COLO829 (cell line): ENCODE measurements at regions not wholly inside any gene's neighbourhood (a gene's known extent, or its start where the extent isn't known, plus 50 kb on each side); places are given as distances from the start of the nearest gene placed in this dataset.
"Not testable (repeated sequence)": the region's sequence is repeated elsewhere in the genome, so short reads cannot be mapped to it uniquely, and the experiment has no call there.

Experiments
- DNase-seq: peaks from one replicate; pipeline ENCODE4 v3.0.0; 2012; ENCODE audit warnings: low spot score

- no peak for DNase-seq
Observed at GRCh38 chr3:67947808-67948508, 293.5 kb upstream of the SUCLG2 start.

GRCh38 chr3:67946436-67946835, 292.0 kb upstream of the SUCLG2 start:
- DNase-seq: no peak

GRCh38 chr3:67943546-67943945, 289.1 kb upstream of the SUCLG2 start:
- no peak for DNase-seq

GRCh38 chr3:67941433-67942030, 287.1 kb upstream of the SUCLG2 start:
- DNase-seq: no peak

GRCh38 chr3:67940210-67940952, 286.0 kb upstream of the SUCLG2 start:
- peak; percentile 23 for DNase-seq

- no peak for DNase-seq
Observed at GRCh38 chr3:67937498-67938118, 283.2 kb upstream of the SUCLG2 start.

- DNase-seq: not testable (repeated sequence)
Observed at GRCh38 chr3:67930394-67930793, 276.0 kb upstream of the SUCLG2 start.

GRCh38 chr3:67923796-67924195, 269.4 kb upstream of the SUCLG2 start:
- DNase-seq: no peak

GRCh38 chr3:67920969-67921368, 266.6 kb upstream of the SUCLG2 start:
- no peak for DNase-seq

GRCh38 chr3:67920311-67920710, 265.9 kb upstream of the SUCLG2 start:
- DNase-seq: no peak

- no peak for DNase-seq
Observed at GRCh38 chr3:67916353-67916752, 261.9 kb upstream of the SUCLG2 start.

- DNase-seq: no peak
Observed at GRCh38 chr3:67907735-67908134, 253.3 kb upstream of the SUCLG2 start.

GRCh38 chr3:67906261-67906660, 251.8 kb upstream of the SUCLG2 start:
- DNase-seq: no peak

- DNase-seq: no peak
Observed at GRCh38 chr3:67901681-67902080, 247.3 kb upstream of the SUCLG2 start.

GRCh38 chr3:67898916-67899315, 244.5 kb upstream of the SUCLG2 start:
- no peak for DNase-seq

- no peak for DNase-seq
Observed at GRCh38 chr3:67897351-67898336, 243.2 kb upstream of the SUCLG2 start.

- no peak for DNase-seq
Observed at GRCh38 chr3:67896130-67896529, 241.7 kb upstream of the SUCLG2 start.

GRCh38 chr3:67894510-67894909, 240.1 kb upstream of the SUCLG2 start:
- no peak for DNase-seq

GRCh38 chr3:67884345-67884744, 229.9 kb upstream of the SUCLG2 start:
- DNase-seq: no peak

GRCh38 chr3:67883766-67884165, 229.4 kb upstream of the SUCLG2 start:
- no peak for DNase-seq

- DNase-seq: no peak
Observed at GRCh38 chr3:67882981-67883380, 228.6 kb upstream of the SUCLG2 start.

GRCh38 chr3:67876261-67876660, 221.8 kb upstream of the SUCLG2 start:
- DNase-seq: no peak
